ENCODE measurements at regions not wholly inside any gene's neighbourhood (a gene's known extent, or its start where the extent isn't known, plus 50 kb on each side); places are given as distances from the start of the nearest gene placed in this dataset.

GRCh38 chr10:3902054-3902808 lies 117.2 kb upstream of the KLF6 start:
- TF ChIP-seq, protein P1, sequence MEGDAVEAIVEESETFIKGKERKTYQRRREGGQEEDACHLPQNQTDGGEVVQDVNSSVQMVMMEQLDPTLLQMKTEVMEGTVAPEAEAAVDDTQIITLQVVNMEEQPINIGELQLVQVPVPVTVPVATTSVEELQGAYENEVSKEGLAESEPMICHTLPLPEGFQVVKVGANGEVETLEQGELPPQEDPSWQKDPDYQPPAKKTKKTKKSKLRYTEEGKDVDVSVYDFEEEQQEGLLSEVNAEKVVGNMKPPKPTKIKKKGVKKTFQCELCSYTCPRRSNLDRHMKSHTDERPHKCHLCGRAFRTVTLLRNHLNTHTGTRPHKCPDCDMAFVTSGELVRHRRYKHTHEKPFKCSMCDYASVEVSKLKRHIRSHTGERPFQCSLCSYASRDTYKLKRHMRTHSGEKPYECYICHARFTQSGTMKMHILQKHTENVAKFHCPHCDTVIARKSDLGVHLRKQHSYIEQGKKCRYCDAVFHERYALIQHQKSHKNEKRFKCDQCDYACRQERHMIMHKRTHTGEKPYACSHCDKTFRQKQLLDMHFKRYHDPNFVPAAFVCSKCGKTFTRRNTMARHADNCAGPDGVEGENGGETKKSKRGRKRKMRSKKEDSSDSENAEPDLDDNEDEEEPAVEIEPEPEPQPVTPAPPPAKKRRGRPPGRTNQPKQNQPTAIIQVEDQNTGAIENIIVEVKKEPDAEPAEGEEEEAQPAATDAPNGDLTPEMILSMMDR (IDR thresholded peaks at IDR 0.05 in 4 of 5, conservative IDR thresholded peaks at IDR 0.05 in 1 of 5) = no peak
- TF ChIP-seq POLR2A (IDR thresholded peaks at IDR 0.05) = no peak
